Mesendoderm (in vitro differentiated cells): ENCODE measurements at regions not wholly inside any gene's neighbourhood (a gene's known extent, or its start where the extent isn't known, plus 50 kb on each side); places are given as distances from the start of the nearest gene placed in this dataset.

Experiments
- DNase-seq: peaks from one replicate; pipeline ENCODE4 v3.0.0; 2013
- H2AK5ac ChIP-seq: 2 replicates; pipeline ENCODE4 v1.6.1; 2013; ENCODE audit warnings: low read length, inconsistent platforms
- H2BK120ac ChIP-seq: 2 replicates; pipeline ENCODE4 v1.6.1; 2013; ENCODE audit warnings: low read depth, mild to moderate bottlenecking, low read length, moderate library complexity, mixed read lengths
- H2BK15ac ChIP-seq: replicated peaks from 2 replicates; pipeline ENCODE4 v1.6.1; 2013; ENCODE audit warnings: low read depth, mild to moderate bottlenecking, moderate library complexity
- H2BK5ac ChIP-seq: 2 replicates; pipeline ENCODE4 v1.6.1; 2013; ENCODE audit warnings: low read length, inconsistent platforms
- H3K18ac ChIP-seq: 2 replicates; pipeline ENCODE4 v1.6.1; 2013; ENCODE audit warnings: mild to moderate bottlenecking, low read length, mixed read lengths
- H3K23ac ChIP-seq: one replicate; pipeline ENCODE4 v1.6.1; 2013; ENCODE audit warnings: low read length
- H3K27ac ChIP-seq: 2 replicates; pipeline ENCODE4 v1.5.1; 2013; ENCODE audit warnings: low read depth, mild to moderate bottlenecking, inconsistent platforms, low read length, moderate library complexity
- H3K27me3 ChIP-seq: 2 replicates; pipeline ENCODE4 v1.6.1; 2013; ENCODE audit warnings: low read length, control low read depth, mild to moderate bottlenecking, inconsistent platforms; ENCODE audit not compliant: insufficient read depth, poor library complexity
- H3K36me3 ChIP-seq: 2 replicates; pipeline ENCODE4 v1.6.1; 2013; ENCODE audit warnings: low read length, inconsistent platforms; ENCODE audit not compliant: control insufficient read depth, insufficient read depth
- H3K4ac ChIP-seq: one replicate; pipeline ENCODE4 v1.6.1; 2013; ENCODE audit warnings: low read depth, mild to moderate bottlenecking, low read length, moderate library complexity
- H3K4me1 ChIP-seq: 2 replicates; pipeline ENCODE4 v1.6.1; 2013; ENCODE audit warnings: low read depth, low read length, inconsistent platforms; ENCODE audit not compliant: control insufficient read depth
- H3K4me2 ChIP-seq: 2 replicates; pipeline ENCODE4 v1.6.1; 2013; ENCODE audit warnings: low read length
- H3K4me3 ChIP-seq: 2 replicates; pipeline ENCODE4 v1.5.1; 2013; ENCODE audit warnings: mild to moderate bottlenecking, low read length
- H3K56ac ChIP-seq: one replicate; pipeline ENCODE4 v1.6.1; 2013; ENCODE audit warnings: low read length
- H3K79me1 ChIP-seq: 2 replicates; pipeline ENCODE4 v1.6.1; 2013; ENCODE audit warnings: low read length, inconsistent platforms
- H3K79me2 ChIP-seq: 2 replicates; pipeline ENCODE4 v1.6.1; 2013; ENCODE audit warnings: mild to moderate bottlenecking, low read length; ENCODE audit not compliant: control insufficient read depth, insufficient read depth
- H3K9ac ChIP-seq: 2 replicates; pipeline ENCODE4 v1.6.1; 2013; ENCODE audit warnings: low read length, inconsistent platforms
- H4K5ac ChIP-seq: one replicate; pipeline ENCODE4 v1.6.1; 2013; ENCODE audit warnings: low read length
- H4K8ac ChIP-seq: one replicate; pipeline ENCODE4 v1.6.1; 2013; ENCODE audit warnings: low read depth, mild to moderate bottlenecking, control low read depth, low read length, moderate library complexity
- WGBS: extraction: QIAGEN DNeasy Blood & Tissue Kit; methylation state at CpG from one replicate; pipeline ENCODE4 v1.1.7; 2013; ENCODE audit warnings: low lambda C conversion rate, missing lambda C conversion rate; ENCODE audit not compliant: insufficient coverage; ENCODE audit errors: extremely low coverage; 5-methylcytosine and 5-hydroxymethylcytosine counted together

- H3K27ac ChIP-seq: no peak overlapping the region
- H3K4ac ChIP-seq: no peak overlapping the region
- H4K5ac ChIP-seq: no peak overlapping the region
- no peak overlapping the region for H3K4me2 ChIP-seq
- no CpG with 5 or more reads among the region's 5 CpGs for WGBS
- no peak overlapping the region for H3K9ac ChIP-seq
- H3K36me3 ChIP-seq: no peaks in the 10 kb centered on the region
- no peak overlapping the region for H3K23ac ChIP-seq
- no peaks in the 10 kb centered on the region for H3K27me3 ChIP-seq
- peaks cover 13% of the 10 kb centered on the region for H3K4me1 ChIP-seq
- no peak overlapping the region for H3K4me3 ChIP-seq
- H3K18ac ChIP-seq: no peak overlapping the region
- H3K56ac ChIP-seq: no peak overlapping the region
- no peak overlapping the region for H2BK120ac ChIP-seq
- no peak overlapping the region for H2AK5ac ChIP-seq
- no peak overlapping the region for H2BK15ac ChIP-seq
- DNase-seq: no peak
- H3K79me1 ChIP-seq: no peaks in the 10 kb centered on the region
- no peak overlapping the region for H4K8ac ChIP-seq
- H3K79me2 ChIP-seq: no peaks in the 10 kb centered on the region
- no peak overlapping the region for H2BK5ac ChIP-seq
Measured at GRCh38 chr4:83213640-83214039, 71.0 kb downstream of the COQ2 start.

GRCh38 chr4:83212041-83212851 lies 72.4 kb downstream of the COQ2 start:
- Histone ChIP-seq H3K79me2 (no peaks in the 10 kb centered on the region), H3K23ac (no peak overlapping the region), H3K27me3 (no peaks in the 10 kb centered on the region), H2BK15ac (no peak overlapping the region), H3K9ac (peak overlapping the region; percentile 10), H3K4me3 (no peak overlapping the region), H3K27ac (no peak overlapping the region), H2AK5ac (no peak overlapping the region), H3K56ac (peak overlapping the region; percentile 40), H3K4me2 (no peak overlapping the region), H3K4ac (no peak overlapping the region), H4K5ac (no peak overlapping the region), H3K79me1 (no peaks in the 10 kb centered on the region), H4K8ac (no peak overlapping the region), H2BK5ac (no peak overlapping the region), H3K4me1 (peaks cover 10% of the 10 kb centered on the region), H3K18ac (peak overlapping the region; percentile 4), H3K36me3 (no peaks in the 10 kb centered on the region), H2BK120ac (no peak overlapping the region)
- WGBS: no CpG with 5 or more reads among the region's 9 CpGs
- DNase-seq: peak; percentile 28

- H3K18ac ChIP-seq: no peak overlapping the region
- H3K4me3 ChIP-seq: no peak overlapping the region
- no peaks in the 10 kb centered on the region for H3K36me3 ChIP-seq
- no peak overlapping the region for H3K4ac ChIP-seq
- DNase-seq: no peak
- no peak overlapping the region for H4K8ac ChIP-seq
- H3K79me1 ChIP-seq: no peaks in the 10 kb centered on the region
- no peaks in the 10 kb centered on the region for H3K79me2 ChIP-seq
- H4K5ac ChIP-seq: no peak overlapping the region
- no peak overlapping the region for H2BK120ac ChIP-seq
- no peaks in the 10 kb centered on the region for H3K27me3 ChIP-seq
- H2BK15ac ChIP-seq: no peak overlapping the region
- H3K9ac ChIP-seq: no peak overlapping the region
- H3K4me1 ChIP-seq: peaks cover 10% of the 10 kb centered on the region
- 100% methylated on average over 1 of the region's 4 CpGs for WGBS
- H3K27ac ChIP-seq: no peak overlapping the region
- H3K4me2 ChIP-seq: no peak overlapping the region
- H2AK5ac ChIP-seq: no peak overlapping the region
- H2BK5ac ChIP-seq: no peak overlapping the region
- H3K56ac ChIP-seq: no peak overlapping the region
- no peak overlapping the region for H3K23ac ChIP-seq
Measured at GRCh38 chr4:83209419-83209818, 75.2 kb downstream of the COQ2 start.

- Histone ChIP-seq H3K18ac (no peak overlapping the region), H2AK5ac (peak overlapping the region; percentile 19), H3K4me1 (peaks cover 10% of the 10 kb centered on the region), H4K8ac (no peak overlapping the region), H3K4me2 (no peak overlapping the region), H4K5ac (no peak overlapping the region), H2BK15ac (no peak overlapping the region), H3K79me1 (no peaks in the 10 kb centered on the region), H3K9ac (no peak overlapping the region), H3K27ac (no peak overlapping the region), H2BK120ac (no peak overlapping the region), H2BK5ac (peak overlapping the region; percentile 47), H3K79me2 (no peaks in the 10 kb centered on the region), H3K56ac (no peak overlapping the region), H3K27me3 (no peaks in the 10 kb centered on the region), H3K4me3 (no peak overlapping the region), H3K23ac (no peak overlapping the region), H3K4ac (no peak overlapping the region), H3K36me3 (no peaks in the 10 kb centered on the region)
- no peak for DNase-seq
- WGBS: no CpG with 5 or more reads among the region's 4 CpGs
Measured at GRCh38 chr4:83208371-83209365, 75.9 kb downstream of the COQ2 start.

GRCh38 chr4:83207497-83208101 lies 77.0 kb downstream of the COQ2 start:
- H3K79me2 ChIP-seq: no peaks in the 10 kb centered on the region
- H3K9ac ChIP-seq: no peak overlapping the region
- H3K18ac ChIP-seq: peak overlapping the region; percentile 30
- H4K5ac ChIP-seq: no peak overlapping the region
- no peak overlapping the region for H3K4ac ChIP-seq
- no peak overlapping the region for H2BK5ac ChIP-seq
- H3K27me3 ChIP-seq: no peaks in the 10 kb centered on the region
- no peak overlapping the region for H3K56ac ChIP-seq
- H2AK5ac ChIP-seq: no peak overlapping the region
- no peak overlapping the region for H3K23ac ChIP-seq
- no peak overlapping the region for H2BK15ac ChIP-seq
- WGBS: no CpG with 5 or more reads among the region's 6 CpGs
- H3K4me2 ChIP-seq: no peak overlapping the region
- peaks cover 7% of the 10 kb centered on the region for H3K4me1 ChIP-seq
- no peak overlapping the region for H2BK120ac ChIP-seq
- H4K8ac ChIP-seq: no peak overlapping the region
- H3K27ac ChIP-seq: peak overlapping the region; percentile 17
- no peak overlapping the region for H3K4me3 ChIP-seq
- no peaks in the 10 kb centered on the region for H3K36me3 ChIP-seq
- peak; percentile 96 for DNase-seq
- no peaks in the 10 kb centered on the region for H3K79me1 ChIP-seq
